GM12878 (cell line): ENCODE measurements at regions not wholly inside any gene's neighbourhood (a gene's known extent, or its start where the extent isn't known, plus 50 kb on each side); places are given as distances from the start of the nearest gene placed in this dataset.

Source experiments
- ATAC-seq: fragments of 200-7000 bp; cut with Tn5 transposase; 3 replicates; pipeline ENCODE4 v1.9.1; 2020; ENCODE audit warnings: mild to moderate bottlenecking, moderate library complexity
- BruUV-seq: library from RNA; stranded (reverse); fragments of 400-500 nt; replicated peaks from 2 replicates; lab custom pipeline; 2021; lab: Mats Ljungman, UMichigan
- CTCF ChIA-PET: fragments of 300-600 bp; sonication (Branson Sonifier 250); formaldehyde crosslinking; extraction: SDS; loops from one replicate; lab custom pipeline; 2021; ENCODE audit warnings: inconsistent platforms; lab: Yijun Ruan, JAX
- POLR2A ChIA-PET: fragments of 350-600 bp; formaldehyde crosslinking; extraction: SDS; loops from one replicate; lab custom pipeline; 2021; ENCODE audit warnings: inconsistent platforms; lab: Charles Lee
- RAD21 ChIA-PET: fragments of 300-600 bp; sonication (Branson Sonifier 250); formaldehyde crosslinking; loops from one replicate; lab custom pipeline; 2023; ENCODE audit warnings: antibody characterized with exemption; ENCODE audit not compliant: unreplicated experiment; lab: Charles Lee
- SMC1A ChIA-PET: fragments of 300-600 bp; sonication (Branson Sonifier 250); formaldehyde crosslinking; loops from one replicate; lab custom pipeline; 2023; ENCODE audit not compliant: unreplicated experiment, uncharacterized antibody; lab: Charles Lee
- DNase-seq: peaks from one replicate; pipeline ENCODE4 v3.0.0-alpha.2; 2011; ENCODE audit warnings: low read depth, low spot score
- FAIRE-seq: peaks from 3 replicates; lab custom pipeline; 2011; peaks lifted over from hg19 to GRCh38; lab: Jason Lieb, UNC
- H2AFZ ChIP-seq: 2 replicates; pipeline ENCODE4 v1.6.0; 2011; ENCODE audit warnings: low read depth, low read length, control low read depth; ENCODE audit not compliant: control insufficient read depth
- H3K27ac ChIP-seq: 2 replicates; pipeline ENCODE4 v1.5.1; 2011; ENCODE audit warnings: control low read depth; ENCODE audit not compliant: control insufficient read depth, insufficient read depth
- H3K27me3 ChIP-seq, 2 experiments: replicated peaks in 1 of 2; 2 replicates each; pipeline versions ENCODE4 v1.6.0 to v1.6.1; 2011; ENCODE audit warnings: low read length in 1 of 2; ENCODE audit not compliant: control insufficient read depth in 2 of 2, insufficient read depth in 2 of 2
- H3K36me3 ChIP-seq, 2 experiments: 2 replicates each; pipeline ENCODE4 v1.5.1; 2011; ENCODE audit warnings: low read length in 1 of 2; ENCODE audit not compliant: control insufficient read depth in 2 of 2, insufficient read depth in 2 of 2
- H3K4me1 ChIP-seq: 2 replicates; pipeline ENCODE4 v1.6.1; 2011; ENCODE audit warnings: mild to moderate bottlenecking, low read length, moderate library complexity, mixed read lengths; ENCODE audit not compliant: control insufficient read depth, insufficient read depth
- H3K4me2 ChIP-seq: 2 replicates; pipeline ENCODE4 v1.6.0; 2011; ENCODE audit warnings: control low read depth; ENCODE audit not compliant: control insufficient read depth, insufficient read depth
- H3K4me3 ChIP-seq: fragments of 200-600 bp; sonication (generic); 2 replicates; pipeline ENCODE4 v1.5.1; 2016
- H3K79me2 ChIP-seq: 2 replicates; pipeline ENCODE4 v1.6.0; 2011; ENCODE audit warnings: low read length; ENCODE audit not compliant: control insufficient read depth, insufficient read depth
- H3K9ac ChIP-seq: 2 replicates; pipeline ENCODE4 v1.8.0; 2011; ENCODE audit warnings: low read length, control low read depth, mixed read lengths; ENCODE audit not compliant: control insufficient read depth, insufficient read depth
- H3K9me3 ChIP-seq: replicated peaks from 3 replicates; pipeline ENCODE4 v1.5.1; 2011; ENCODE audit warnings: mild to moderate bottlenecking, low read length; ENCODE audit not compliant: control insufficient read depth, insufficient read depth
- H4K20me1 ChIP-seq: 2 replicates; pipeline ENCODE4 v1.6.0; 2011; ENCODE audit not compliant: control insufficient read depth, insufficient read depth
- CBX5 ChIP-seq: sonication (generic); IDR thresholded peaks from 2 replicates; pipeline ENCODE4 v1.6.1; 2016; ENCODE audit warnings: low read depth, moderate library complexity, mild to moderate bottlenecking, inconsistent platforms
- DPF2 ChIP-seq: fragments of 450-650 bp; IDR thresholded peaks from 2 replicates; pipeline ENCODE4 v1.6.1; 2017; ENCODE audit warnings: mild to moderate bottlenecking
- E2F4 ChIP-seq: IDR thresholded peaks from 2 replicates; pipeline ENCODE4 v1.6.1; 2012; ENCODE audit warnings: low read depth, low read length, improper control_type of control experiment
- NR2F1 ChIP-seq: fragments of 450-650 bp; conservative IDR thresholded peaks from 2 replicates; pipeline ENCODE4 v1.6.1; 2017; ENCODE audit warnings: mild to moderate bottlenecking
- PBX3 ChIP-seq: IDR thresholded peaks from 2 replicates; pipeline ENCODE4 v1.6.1; 2011; ENCODE audit warnings: mild to moderate bottlenecking, low read depth, low read length, moderate library complexity; ENCODE audit not compliant: insufficient replicate concordance
- TCF12 ChIP-seq: IDR thresholded peaks from 2 replicates; pipeline ENCODE4 v1.6.1; 2011; ENCODE audit warnings: low read depth, mild to moderate bottlenecking, low read length
- ZBTB11 ChIP-seq: fragments of 450-650 bp; formaldehyde crosslinking; IDR thresholded peaks from 2 replicates; pipeline ENCODE4 v1.5.0; 2022; ENCODE audit warnings: mild to moderate bottlenecking, missing genetic modification characterization
- WGBS: methylation state at CpG from one replicate; pipeline ENCODE4 v1.1.6; 2016; ENCODE audit warnings: low lambda C conversion rate; ENCODE audit not compliant: insufficient replicate concordance, insufficient coverage; ENCODE audit errors: missing lambda C conversion rate; 5-methylcytosine and 5-hydroxymethylcytosine counted together
- in situ Hi-C: fragments of 300-500 bp; cut with MboI; formaldehyde crosslinking; loops from 9 replicates; pipeline ENCODE4 v1.14.3; 2018; ENCODE audit warnings: mixed read lengths
- intact Hi-C: fragments of 100-400 bp; cut with micrococcal nuclease; formaldehyde crosslinking; loops from one replicate; pipeline ENCODE4 v1.14.2; 2022; ENCODE audit not compliant: unreplicated experiment
- TF ChIP-seq, protein P1 (sequence below): fragments of 450-650 bp; IDR thresholded peaks from 2 replicates; pipeline ENCODE4 v1.6.1; 2016; ENCODE audit warnings: mild to moderate bottlenecking
- TF ChIP-seq, protein P2 (sequence below): fragments of 150-350 bp; IDR thresholded peaks from 2 replicates; pipeline ENCODE4 v1.6.1; 2014; ENCODE audit warnings: mild to moderate bottlenecking, low read depth, low read length

- no TSS peak for BruUV-seq
- ChIA-PET RAD21 (no interaction called here), CTCF (interaction anchor here (1.1 kb wide), 1 partner anchor 109 kb away, joined by 3 read pairs; no protein-coding TSS in a partner anchor), POLR2A (no interaction called here), SMC1A (interaction anchor here (0.8 kb wide), 1 partner anchor 18 kb away, joined by 3 read pairs; no protein-coding TSS in a partner anchor)
- Histone ChIP-seq H3K9ac (no peak overlapping the region), H3K4me1 (no peaks in the 10 kb centered on the region), H2AFZ (no peak overlapping the region), H3K4me3 (no peak overlapping the region), H3K36me3 (no peaks in the 10 kb centered on the region), H3K4me2 (no peak overlapping the region), H3K27ac (no peak overlapping the region), H3K27me3 (peaks cover 3 to 4% of the 10 kb centered on the region in 2 experiments; a peak in 2 of 4 replicates), H3K9me3 (no peaks in the 10 kb centered on the region), H4K20me1 (no peaks in the 10 kb centered on the region), H3K79me2 (no peaks in the 10 kb centered on the region)
- no peak for FAIRE-seq
- in situ Hi-C loops = loop anchor here (25.0 kb wide), 1 partner anchor 487 kb away; no protein-coding TSS in a partner anchor
- WGBS = 13% methylated on average over 8 of the region's 8 CpGs
- DNase-seq = no peak
- intact Hi-C loops = no loop called here
- ATAC-seq = no peak
- TF ChIP-seq NR2F1 = no peak
- no peak for TF ChIP-seq PBX3
- no peak for TF ChIP-seq DPF2
- TF ChIP-seq, protein P1, sequence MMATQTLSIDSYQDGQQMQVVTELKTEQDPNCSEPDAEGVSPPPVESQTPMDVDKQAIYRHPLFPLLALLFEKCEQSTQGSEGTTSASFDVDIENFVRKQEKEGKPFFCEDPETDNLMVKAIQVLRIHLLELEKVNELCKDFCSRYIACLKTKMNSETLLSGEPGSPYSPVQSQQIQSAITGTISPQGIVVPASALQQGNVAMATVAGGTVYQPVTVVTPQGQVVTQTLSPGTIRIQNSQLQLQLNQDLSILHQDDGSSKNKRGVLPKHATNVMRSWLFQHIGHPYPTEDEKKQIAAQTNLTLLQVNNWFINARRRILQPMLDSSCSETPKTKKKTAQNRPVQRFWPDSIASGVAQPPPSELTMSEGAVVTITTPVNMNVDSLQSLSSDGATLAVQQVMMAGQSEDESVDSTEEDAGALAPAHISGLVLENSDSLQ = no peak
- TF ChIP-seq, protein P2, sequence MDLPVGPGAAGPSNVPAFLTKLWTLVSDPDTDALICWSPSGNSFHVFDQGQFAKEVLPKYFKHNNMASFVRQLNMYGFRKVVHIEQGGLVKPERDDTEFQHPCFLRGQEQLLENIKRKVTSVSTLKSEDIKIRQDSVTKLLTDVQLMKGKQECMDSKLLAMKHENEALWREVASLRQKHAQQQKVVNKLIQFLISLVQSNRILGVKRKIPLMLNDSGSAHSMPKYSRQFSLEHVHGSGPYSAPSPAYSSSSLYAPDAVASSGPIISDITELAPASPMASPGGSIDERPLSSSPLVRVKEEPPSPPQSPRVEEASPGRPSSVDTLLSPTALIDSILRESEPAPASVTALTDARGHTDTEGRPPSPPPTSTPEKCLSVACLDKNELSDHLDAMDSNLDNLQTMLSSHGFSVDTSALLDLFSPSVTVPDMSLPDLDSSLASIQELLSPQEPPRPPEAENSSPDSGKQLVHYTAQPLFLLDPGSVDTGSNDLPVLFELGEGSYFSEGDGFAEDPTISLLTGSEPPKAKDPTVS = no peak
- TF ChIP-seq ZBTB11 (CRISPR knock-in tag) = no peak
- TF ChIP-seq E2F4 = no peak
- TF ChIP-seq CBX5 = no peak
- no peak for TF ChIP-seq TCF12
These were observed 109.2 kb upstream of the RAB12 start for GRCh38 chr18:8499810-8500675.
